ENCODE measurements at regions not wholly inside any gene's neighbourhood (a gene's known extent, or its start where the extent isn't known, plus 50 kb on each side); places are given as distances from the start of the nearest gene placed in this dataset.
"Not testable (repeated sequence)": the region's sequence is repeated elsewhere in the genome, so short reads cannot be mapped to it uniquely, and the experiment has no call there.

- Histone ChIP-seq H3K4me3 (ENCODE audit: low read length) (no peak overlapping the region), H3K4me1 (ENCODE audit: control insufficient read depth, insufficient read depth, low read length) (no peaks in the 10 kb centered on the region), H3K9me3 (replicated peaks; ENCODE audit: control insufficient read depth, low read depth, low read length) (peaks cover 15% of the 10 kb centered on the region), H3K36me3 (ENCODE audit: control insufficient read depth, insufficient read depth, low read length) (no peaks in the 10 kb centered on the region), H3K27ac (ENCODE audit: low read length) (no peak overlapping the region), H3K27me3 (ENCODE audit: control insufficient read depth, insufficient read depth, low read length) (peaks cover 52% of the 10 kb centered on the region)
- DNase-seq, result no peak
- WGBS (ENCODE audit: insufficient coverage), result 81% methylated on average over 4 of the region's 4 CpGs
Measured at GRCh38 chrX:115909017-115909416, 261.5 kb upstream of the AGTR2 start.

- Histone ChIP-seq H3K9me3 (replicated peaks; ENCODE audit: control insufficient read depth, low read depth, low read length) (peaks cover 13% of the 10 kb centered on the region), H3K36me3 (ENCODE audit: control insufficient read depth, insufficient read depth, low read length) (no peaks in the 10 kb centered on the region), H3K4me1 (ENCODE audit: control insufficient read depth, insufficient read depth, low read length) (no peaks in the 10 kb centered on the region), H3K4me3 (ENCODE audit: low read length) (no peak overlapping the region), H3K27me3 (ENCODE audit: control insufficient read depth, insufficient read depth, low read length) (peaks cover 29% of the 10 kb centered on the region), H3K27ac (ENCODE audit: low read length) (no peak overlapping the region)
- 72% methylated on average over 2 of the region's 2 CpGs for WGBS (ENCODE audit: insufficient coverage)
- DNase-seq, result no peak
Measured at GRCh38 chrX:115911967-115912366, 258.6 kb upstream of the AGTR2 start.

- DNase-seq, result no peak
- Histone ChIP-seq H3K36me3 (ENCODE audit: control insufficient read depth, insufficient read depth, low read length) (no peaks in the 10 kb centered on the region), H3K4me3 (ENCODE audit: low read length) (no peak overlapping the region), H3K9me3 (replicated peaks; ENCODE audit: control insufficient read depth, low read depth, low read length) (peaks cover 13% of the 10 kb centered on the region), H3K4me1 (ENCODE audit: control insufficient read depth, insufficient read depth, low read length) (no peaks in the 10 kb centered on the region), H3K27ac (ENCODE audit: low read length) (no peak overlapping the region), H3K27me3 (ENCODE audit: control insufficient read depth, insufficient read depth, low read length) (peaks cover 25% of the 10 kb centered on the region)
- 79% methylated on average over 2 of the region's 2 CpGs for WGBS (ENCODE audit: insufficient coverage)
Measured at GRCh38 chrX:115912372-115912897, 258.1 kb upstream of the AGTR2 start.

DNA sequence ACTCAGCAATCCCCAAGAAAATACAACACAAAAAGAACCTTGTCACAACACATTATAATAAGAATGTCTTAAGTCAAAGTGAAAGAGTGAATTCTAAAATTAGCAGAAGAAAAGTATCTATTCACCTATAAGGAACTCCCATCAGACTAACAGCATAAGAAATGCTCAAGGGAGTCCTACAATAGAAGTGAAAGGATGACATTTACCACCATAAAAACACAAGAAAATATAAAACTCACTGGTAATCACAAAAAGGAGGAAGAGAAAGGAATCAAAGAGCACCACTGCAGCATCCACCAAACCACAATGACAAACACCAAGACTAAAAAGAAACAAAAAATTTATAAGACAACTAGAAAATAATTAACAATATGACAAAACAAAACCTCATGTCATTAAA, 257.0 kb upstream of the AGTR2 start:
- Histone ChIP-seq H3K9me3 (replicated peaks; ENCODE audit: control insufficient read depth, low read depth, low read length) (peaks cover 13% of the 10 kb centered on the region), H3K4me1 (ENCODE audit: control insufficient read depth, insufficient read depth, low read length) (no peaks in the 10 kb centered on the region)

GRCh38 chrX:115915625-115916024, 254.9 kb upstream of the AGTR2 start:
- H3K4me1 ChIP-seq (ENCODE audit: control insufficient read depth, insufficient read depth, low read length); H3K27ac ChIP-seq (ENCODE audit: low read length); DNase-seq; H3K36me3 ChIP-seq (ENCODE audit: control insufficient read depth, insufficient read depth, low read length); H3K4me3 ChIP-seq (ENCODE audit: low read length): not testable (repeated sequence)
- Histone ChIP-seq H3K27me3 (ENCODE audit: control insufficient read depth, insufficient read depth, low read length) (peaks cover 24% of the 10 kb centered on the region), H3K9me3 (replicated peaks; ENCODE audit: control insufficient read depth, low read depth, low read length) (peaks cover 12% of the 10 kb centered on the region)
- no CpG with 5 or more reads among the region's 3 CpGs for WGBS (ENCODE audit: insufficient coverage)

More for the DNA sequence above, 257.0 kb upstream of the AGTR2 start:
- DNase-seq, result no peak
- Histone ChIP-seq H3K4me3 (ENCODE audit: low read length) (no peak overlapping the region), H3K36me3 (ENCODE audit: control insufficient read depth, insufficient read depth, low read length) (no peaks in the 10 kb centered on the region), H3K27ac (ENCODE audit: low read length) (no peak overlapping the region), H3K27me3 (ENCODE audit: control insufficient read depth, insufficient read depth, low read length) (peaks cover 25% of the 10 kb centered on the region)

DNA sequence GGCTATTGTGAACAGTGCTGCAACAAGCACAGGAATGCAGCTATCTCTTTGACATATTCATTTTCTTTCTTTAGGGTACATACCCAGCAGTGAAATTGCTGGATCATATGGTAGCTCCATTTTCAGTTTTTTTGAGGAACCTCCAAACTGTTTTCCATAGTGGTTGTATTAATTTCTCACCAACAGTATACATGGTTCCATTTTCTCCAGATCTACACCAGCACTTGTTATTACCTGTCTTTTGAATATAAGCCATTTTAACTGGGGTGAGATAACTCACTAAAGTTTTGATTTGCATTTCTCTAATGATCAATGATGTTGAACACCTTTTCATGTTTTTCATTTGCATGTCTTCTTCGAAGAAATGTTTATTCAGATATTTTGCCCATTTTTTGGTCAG, 241.1 kb upstream of the AGTR2 start:
- Histone ChIP-seq H3K27me3 (ENCODE audit: control insufficient read depth, insufficient read depth, low read length) (peaks cover 5% of the 10 kb centered on the region), H3K4me3 (ENCODE audit: low read length) (no peak overlapping the region), H3K9me3 (replicated peaks; ENCODE audit: control insufficient read depth, low read depth, low read length) (peaks cover 18% of the 10 kb centered on the region), H3K4me1 (ENCODE audit: control insufficient read depth, insufficient read depth, low read length) (no peaks in the 10 kb centered on the region), H3K27ac (ENCODE audit: low read length) (no peak overlapping the region), H3K36me3 (ENCODE audit: control insufficient read depth, insufficient read depth, low read length) (no peaks in the 10 kb centered on the region)
- no CpG with 5 or more reads among the region's 1 CpG for WGBS (ENCODE audit: insufficient coverage)
- DNase-seq, result no peak

DNA sequence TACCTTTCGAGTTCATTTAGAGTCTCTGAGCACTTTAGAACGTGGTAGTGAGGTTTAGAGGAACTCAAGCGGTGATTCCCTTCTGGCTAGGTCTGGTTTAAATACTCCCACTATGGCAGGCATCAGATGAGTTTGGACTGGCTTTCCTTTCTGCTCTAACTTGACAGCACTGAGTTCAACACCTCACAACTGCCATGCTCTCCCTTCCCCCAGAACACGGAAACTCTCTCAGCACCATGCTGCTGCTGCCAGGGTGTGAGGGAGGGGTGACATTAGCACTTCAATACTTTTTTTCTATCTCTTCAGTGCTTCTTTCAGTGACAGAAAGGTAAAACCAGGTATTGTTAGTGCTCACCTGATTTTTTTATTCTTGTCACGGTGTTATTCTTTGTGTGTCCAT, 234.5 kb upstream of the AGTR2 start:
- H3K36me3 ChIP-seq (ENCODE audit: control insufficient read depth, insufficient read depth, low read length), result no peaks in the 10 kb centered on the region
- no peak for DNase-seq
- peaks cover 7% of the 10 kb centered on the region for H3K9me3 ChIP-seq (replicated peaks; ENCODE audit: control insufficient read depth, low read depth, low read length)
- H3K4me3 ChIP-seq (ENCODE audit: low read length), result no peak overlapping the region
- no peak overlapping the region for H3K27ac ChIP-seq (ENCODE audit: low read length)
- H3K4me1 ChIP-seq (ENCODE audit: control insufficient read depth, insufficient read depth, low read length), result no peaks in the 10 kb centered on the region
- H3K27me3 ChIP-seq (ENCODE audit: control insufficient read depth, insufficient read depth, low read length), result peaks cover 22% of the 10 kb centered on the region
- no CpG with 5 or more reads among the region's 5 CpGs for WGBS (ENCODE audit: insufficient coverage)

GRCh38 chrX:115939070-115939469, 231.5 kb upstream of the AGTR2 start:
- H3K27ac ChIP-seq (ENCODE audit: low read length), result no peak overlapping the region
- WGBS (ENCODE audit: insufficient coverage), result no CpG with 5 or more reads among the region's 2 CpGs
- peaks cover 7% of the 10 kb centered on the region for H3K9me3 ChIP-seq (replicated peaks; ENCODE audit: control insufficient read depth, low read depth, low read length)
- peaks cover 40% of the 10 kb centered on the region for H3K27me3 ChIP-seq (ENCODE audit: control insufficient read depth, insufficient read depth, low read length)
- H3K36me3 ChIP-seq (ENCODE audit: control insufficient read depth, insufficient read depth, low read length), result no peaks in the 10 kb centered on the region
- no peak overlapping the region for H3K4me3 ChIP-seq (ENCODE audit: low read length)
- no peaks in the 10 kb centered on the region for H3K4me1 ChIP-seq (ENCODE audit: control insufficient read depth, insufficient read depth, low read length)
- peak; percentile 16 for DNase-seq

GRCh38 chrX:115939636-115940160, 230.8 kb upstream of the AGTR2 start:
- Histone ChIP-seq H3K4me1 (ENCODE audit: control insufficient read depth, insufficient read depth, low read length) (no peaks in the 10 kb centered on the region), H3K27me3 (ENCODE audit: control insufficient read depth, insufficient read depth, low read length) (peaks cover 41% of the 10 kb centered on the region), H3K27ac (ENCODE audit: low read length) (no peak overlapping the region), H3K4me3 (ENCODE audit: low read length) (no peak overlapping the region), H3K9me3 (replicated peaks; ENCODE audit: control insufficient read depth, low read depth, low read length) (peaks cover 7% of the 10 kb centered on the region), H3K36me3 (ENCODE audit: control insufficient read depth, insufficient read depth, low read length) (no peaks in the 10 kb centered on the region)
- DNase-seq, result no peak
- no CpG with 5 or more reads among the region's 2 CpGs for WGBS (ENCODE audit: insufficient coverage)

GRCh38 chrX:115940348-115940747, 230.2 kb upstream of the AGTR2 start:
- 86% methylated on average over 1 of the region's 2 CpGs for WGBS (ENCODE audit: insufficient coverage)
- Histone ChIP-seq H3K36me3 (ENCODE audit: control insufficient read depth, insufficient read depth, low read length) (no peaks in the 10 kb centered on the region), H3K9me3 (replicated peaks; ENCODE audit: control insufficient read depth, low read depth, low read length) (peaks cover 3% of the 10 kb centered on the region), H3K27ac (ENCODE audit: low read length) (no peak overlapping the region), H3K27me3 (ENCODE audit: control insufficient read depth, insufficient read depth, low read length) (peaks cover 41% of the 10 kb centered on the region), H3K4me1 (ENCODE audit: control insufficient read depth, insufficient read depth, low read length) (no peaks in the 10 kb centered on the region), H3K4me3 (ENCODE audit: low read length) (no peak overlapping the region)
- DNase-seq, result no peak

DNA sequence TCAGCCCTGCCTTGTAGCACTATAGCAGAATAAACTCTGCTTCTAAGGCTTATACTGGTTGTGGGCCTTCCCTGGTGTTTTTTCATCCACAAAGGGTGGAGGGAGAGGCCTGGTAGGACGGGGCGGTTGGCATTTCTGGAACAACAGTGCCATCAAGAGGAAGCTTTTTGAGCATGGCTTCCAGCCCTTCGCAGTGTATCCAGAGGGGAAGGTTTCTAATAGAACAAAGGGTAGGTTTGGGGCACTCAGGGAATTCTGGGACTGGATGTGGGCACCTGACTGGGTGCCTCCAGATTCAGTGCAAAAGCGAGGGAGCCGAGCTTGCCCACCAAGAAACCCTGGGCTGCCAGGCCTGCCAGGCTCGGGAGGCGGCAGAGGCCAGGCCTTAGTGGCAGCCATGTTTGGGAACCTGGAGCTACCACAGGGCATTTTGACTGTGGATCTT, 229.6 kb upstream of the AGTR2 start:
- Histone ChIP-seq H3K36me3 (ENCODE audit: control insufficient read depth, insufficient read depth, low read length) (no peaks in the 10 kb centered on the region), H3K27ac (ENCODE audit: low read length) (no peak overlapping the region), H3K9me3 (replicated peaks; ENCODE audit: control insufficient read depth, low read depth, low read length) (peaks cover 1% of the 10 kb centered on the region), H3K4me3 (ENCODE audit: low read length) (peak overlapping the region; percentile 15), H3K27me3 (ENCODE audit: control insufficient read depth, insufficient read depth, low read length) (peaks cover 38% of the 10 kb centered on the region), H3K4me1 (ENCODE audit: control insufficient read depth, insufficient read depth, low read length) (no peaks in the 10 kb centered on the region)
- DNase-seq, result peak; percentile 93
- 57% methylated on average over 7 of the region's 7 CpGs for WGBS (ENCODE audit: insufficient coverage)

Data from muscle of leg (tissue), 3 donors.